Neural cell (in vitro differentiated cells): ENCODE measurements at regions not wholly inside any gene's neighbourhood (a gene's known extent, or its start where the extent isn't known, plus 50 kb on each side); places are given as distances from the start of the nearest gene placed in this dataset.

ENCODE experiments used
- H2AFZ ChIP-seq: fragments of 200-600, 300-800 bp; sonication (generic), shearing (Covaris generic); 2 replicates; pipeline ENCODE4 v1.6.0; 2014; ENCODE audit warnings: low read depth, mild to moderate bottlenecking, antibody characterized with exemption, low read length, moderate library complexity
- H3F3A ChIP-seq: fragments of 200-600 bp; shearing (Covaris generic); 2 replicates; pipeline ENCODE4 v1.6.1; 2016; ENCODE audit warnings: mild to moderate bottlenecking, moderate library complexity, mixed read lengths, antibody characterized with exemption, low read length; ENCODE audit not compliant: insufficient read depth, poor library complexity, severe bottlenecking
- H3K27ac ChIP-seq: fragments of 200-600, 300-800 bp; sonication (generic), shearing (Covaris generic); 2 replicates; pipeline ENCODE4 v1.5.1; 2014; ENCODE audit warnings: mild to moderate bottlenecking, low read length, moderate library complexity
- H3K27me3 ChIP-seq: fragments of 300-800, 200-600 bp; sonication (generic), shearing (Covaris generic); 2 replicates; pipeline ENCODE4 v1.6.0; 2014; ENCODE audit warnings: mild to moderate bottlenecking, low read depth, low read length, moderate library complexity; ENCODE audit not compliant: insufficient read depth
- H3K36me3 ChIP-seq: fragments of 300-800, 200-600 bp; sonication (generic), shearing (Covaris generic); 2 replicates; pipeline ENCODE4 v1.5.1; 2014; ENCODE audit warnings: mild to moderate bottlenecking, antibody characterized with exemption, low read length, moderate library complexity; ENCODE audit not compliant: insufficient read depth
- H3K4me2 ChIP-seq: fragments of 300-800, 200-600 bp; sonication (generic), shearing (Covaris generic); 2 replicates; pipeline ENCODE4 v1.6.0; 2014; ENCODE audit warnings: mild to moderate bottlenecking, low read length
- H3K4me3 ChIP-seq: fragments of 300-800, 200-600 bp; sonication (generic), shearing (Covaris generic); 2 replicates; pipeline ENCODE4 v1.5.1; 2014; ENCODE audit warnings: mild to moderate bottlenecking, low read length, moderate library complexity
- H3K79me2 ChIP-seq: fragments of 200-600 bp; shearing (Covaris generic); replicated peaks from 2 replicates; pipeline ENCODE4 v1.6.0; 2014; ENCODE audit warnings: mild to moderate bottlenecking, low read length, moderate library complexity; ENCODE audit not compliant: insufficient read depth
- H3K9ac ChIP-seq: fragments of 300-800, 200-600 bp; sonication (generic), shearing (Covaris generic); 2 replicates; pipeline ENCODE4 v1.6.1; 2016; ENCODE audit warnings: mild to moderate bottlenecking, low read length, mixed read lengths
- H3K9me2 ChIP-seq: fragments of 200-600 bp; shearing (Covaris generic); 2 replicates; pipeline ENCODE4 v1.6.1; 2016; ENCODE audit warnings: mild to moderate bottlenecking, low read length, mixed read lengths; ENCODE audit not compliant: insufficient read depth
- H3K9me3 ChIP-seq: fragments of 200-600, 300-800 bp; sonication (generic), shearing (Covaris generic); 2 replicates; pipeline ENCODE4 v1.6.1; 2016; ENCODE audit warnings: mild to moderate bottlenecking, mixed run types, low read length, moderate library complexity, mixed read lengths
- H4K20me1 ChIP-seq: fragments of 200-600 bp; shearing (Covaris generic); 2 replicates; pipeline ENCODE4 v1.6.1; 2016; ENCODE audit warnings: mild to moderate bottlenecking, mixed run types; ENCODE audit not compliant: insufficient read depth
- CTCF ChIP-seq: fragments of 450-650 bp; IDR thresholded peaks from 2 replicates; pipeline ENCODE4 v1.5.1; 2014; ENCODE audit warnings: antibody characterized with exemption, mild to moderate bottlenecking, moderate library complexity; ENCODE audit not compliant: poor library complexity, severe bottlenecking
- EP300 ChIP-seq: fragments of 450-650 bp; conservative IDR thresholded peaks from 2 replicates; pipeline ENCODE4 v1.6.1; 2014; ENCODE audit warnings: antibody characterized with exemption, mild to moderate bottlenecking, moderate library complexity; ENCODE audit not compliant: poor library complexity, severe bottlenecking
- EZH2 ChIP-seq: fragments of 200-600, 300-800 bp; shearing (Covaris generic), sonication (generic); IDR thresholded peaks from 2 replicates; pipeline ENCODE4 v1.6.1; 2014; ENCODE audit warnings: antibody characterized with exemption, low read length, borderline replicate concordance, mild to moderate bottlenecking; ENCODE audit not compliant: insufficient read depth, poor library complexity, severe bottlenecking
- MXI1 ChIP-seq: fragments of 450-650 bp; conservative IDR thresholded peaks from 2 replicates; pipeline ENCODE4 v1.6.1; 2014; ENCODE audit warnings: antibody characterized with exemption, mild to moderate bottlenecking; ENCODE audit not compliant: poor library complexity, severe bottlenecking
- POLR2AphosphoS5 ChIP-seq: IDR thresholded peaks from 2 replicates; pipeline ENCODE4 v1.6.1; 2012
- RAD21 ChIP-seq: fragments of 450-650 bp; conservative IDR thresholded peaks from 2 replicates; pipeline ENCODE4 v1.6.1; 2014; ENCODE audit warnings: antibody characterized with exemption, mild to moderate bottlenecking, moderate library complexity
- REST ChIP-seq: IDR thresholded peaks from 2 replicates; pipeline ENCODE4 v1.6.1; 2012; ENCODE audit warnings: borderline replicate concordance
- SMC3 ChIP-seq: fragments of 450-650 bp; conservative IDR thresholded peaks from 2 replicates; pipeline ENCODE4 v1.6.1; 2014; ENCODE audit warnings: antibody characterized with exemption, mild to moderate bottlenecking, moderate library complexity; ENCODE audit not compliant: poor library complexity
- TAF1 ChIP-seq: IDR thresholded peaks from 2 replicates; pipeline ENCODE4 v1.6.1; 2012; ENCODE audit warnings: low read depth

- H3K79me2 ChIP-seq = no peaks in the 10 kb centered on the region
- H3K9ac ChIP-seq = no peak overlapping the region
- H2AFZ ChIP-seq = no peak overlapping the region
- no peaks in the 10 kb centered on the region for H4K20me1 ChIP-seq
- no peak for TF ChIP-seq RAD21
- no peak for TF ChIP-seq TAF1
- no peak for TF ChIP-seq SMC3
- no peaks in the 10 kb centered on the region for H3K36me3 ChIP-seq
- no peak overlapping the region for H3K4me3 ChIP-seq
- no peaks in the 10 kb centered on the region for H3K9me2 ChIP-seq
- H3K4me2 ChIP-seq = no peak overlapping the region
- no peak overlapping the region for H3K27ac ChIP-seq
- no peaks in the 10 kb centered on the region for H3K27me3 ChIP-seq
- H3K9me3 ChIP-seq = peaks cover 3% of the 10 kb centered on the region
- H3F3A ChIP-seq = no peaks in the 10 kb centered on the region
Measured at GRCh38 chr14:44035707-44036106, 471.4 kb downstream of the FSCB start.

GRCh38 chr14:44030831-44031383, 476.2 kb downstream of the FSCB start:
- Histone ChIP-seq H3K9ac (no peak overlapping the region), H3K27me3 (no peaks in the 10 kb centered on the region), H3K4me2 (no peak overlapping the region), H2AFZ (no peak overlapping the region), H3K4me3 (no peak overlapping the region), H4K20me1 (no peaks in the 10 kb centered on the region), H3K79me2 (no peaks in the 10 kb centered on the region), H3K9me3 (no peaks in the 10 kb centered on the region), H3K36me3 (no peaks in the 10 kb centered on the region), H3K27ac (no peak overlapping the region), H3F3A (no peaks in the 10 kb centered on the region), H3K9me2 (no peaks in the 10 kb centered on the region)
- no peak for TF ChIP-seq EZH2
- TF ChIP-seq SMC3 = no peak
- TF ChIP-seq CTCF = no peak
- no peak for TF ChIP-seq RAD21
- no peak for TF ChIP-seq POLR2AphosphoS5
- TF ChIP-seq EP300 = no peak
- no peak for TF ChIP-seq TAF1
- no peak for TF ChIP-seq MXI1
- no peak for TF ChIP-seq REST

- TF ChIP-seq TAF1 = no peak
- no peak for TF ChIP-seq MXI1
- no peak overlapping the region for H3K27ac ChIP-seq
- no peaks in the 10 kb centered on the region for H3K27me3 ChIP-seq
- H2AFZ ChIP-seq = no peak overlapping the region
- H4K20me1 ChIP-seq = no peaks in the 10 kb centered on the region
- no peaks in the 10 kb centered on the region for H3K79me2 ChIP-seq
- H3K9me3 ChIP-seq = no peaks in the 10 kb centered on the region
- H3K9me2 ChIP-seq = no peaks in the 10 kb centered on the region
- H3K36me3 ChIP-seq = no peaks in the 10 kb centered on the region
- no peak overlapping the region for H3K9ac ChIP-seq
- no peaks in the 10 kb centered on the region for H3F3A ChIP-seq
- H3K4me3 ChIP-seq = no peak overlapping the region
- no peak overlapping the region for H3K4me2 ChIP-seq
Measured at GRCh38 chr14:44029933-44030332, 477.1 kb downstream of the FSCB start.
